HL-60 (cell line): ENCODE measurements at regions not wholly inside any gene's neighbourhood (a gene's known extent, or its start where the extent isn't known, plus 50 kb on each side); places are given as distances from the start of the nearest gene placed in this dataset.

Experiments used
- CTCF ChIP-seq: IDR thresholded peaks from one replicate; pipeline ENCODE4 v1.5.1; 2011; ENCODE audit warnings: low read length, control low read depth, inconsistent platforms; ENCODE audit not compliant: insufficient read depth
- GABPA ChIP-seq: IDR thresholded peaks from 2 replicates; pipeline ENCODE4 v1.6.1; 2012; ENCODE audit warnings: low read depth
- POLR2AphosphoS5 ChIP-seq: IDR thresholded peaks from 2 replicates; pipeline ENCODE4 v1.6.1; 2012; ENCODE audit warnings: low read depth
- SPI1 ChIP-seq: IDR thresholded peaks from 2 replicates; pipeline ENCODE4 v1.6.1; 2012; ENCODE audit warnings: low read depth, mild to moderate bottlenecking, borderline replicate concordance
- TF ChIP-seq, protein P1 (sequence below): IDR thresholded peaks from 2 replicates; pipeline ENCODE4 v1.6.1; 2012; ENCODE audit warnings: low read depth; ENCODE audit not compliant: insufficient replicate concordance

GRCh38 chr2:176691471-176691870 lies 422.2 kb downstream of the MTX2 start:
- TF ChIP-seq CTCF (no peak), POLR2AphosphoS5 (no peak), GABPA (no peak), SPI1 (no peak)
- TF ChIP-seq, protein P1, sequence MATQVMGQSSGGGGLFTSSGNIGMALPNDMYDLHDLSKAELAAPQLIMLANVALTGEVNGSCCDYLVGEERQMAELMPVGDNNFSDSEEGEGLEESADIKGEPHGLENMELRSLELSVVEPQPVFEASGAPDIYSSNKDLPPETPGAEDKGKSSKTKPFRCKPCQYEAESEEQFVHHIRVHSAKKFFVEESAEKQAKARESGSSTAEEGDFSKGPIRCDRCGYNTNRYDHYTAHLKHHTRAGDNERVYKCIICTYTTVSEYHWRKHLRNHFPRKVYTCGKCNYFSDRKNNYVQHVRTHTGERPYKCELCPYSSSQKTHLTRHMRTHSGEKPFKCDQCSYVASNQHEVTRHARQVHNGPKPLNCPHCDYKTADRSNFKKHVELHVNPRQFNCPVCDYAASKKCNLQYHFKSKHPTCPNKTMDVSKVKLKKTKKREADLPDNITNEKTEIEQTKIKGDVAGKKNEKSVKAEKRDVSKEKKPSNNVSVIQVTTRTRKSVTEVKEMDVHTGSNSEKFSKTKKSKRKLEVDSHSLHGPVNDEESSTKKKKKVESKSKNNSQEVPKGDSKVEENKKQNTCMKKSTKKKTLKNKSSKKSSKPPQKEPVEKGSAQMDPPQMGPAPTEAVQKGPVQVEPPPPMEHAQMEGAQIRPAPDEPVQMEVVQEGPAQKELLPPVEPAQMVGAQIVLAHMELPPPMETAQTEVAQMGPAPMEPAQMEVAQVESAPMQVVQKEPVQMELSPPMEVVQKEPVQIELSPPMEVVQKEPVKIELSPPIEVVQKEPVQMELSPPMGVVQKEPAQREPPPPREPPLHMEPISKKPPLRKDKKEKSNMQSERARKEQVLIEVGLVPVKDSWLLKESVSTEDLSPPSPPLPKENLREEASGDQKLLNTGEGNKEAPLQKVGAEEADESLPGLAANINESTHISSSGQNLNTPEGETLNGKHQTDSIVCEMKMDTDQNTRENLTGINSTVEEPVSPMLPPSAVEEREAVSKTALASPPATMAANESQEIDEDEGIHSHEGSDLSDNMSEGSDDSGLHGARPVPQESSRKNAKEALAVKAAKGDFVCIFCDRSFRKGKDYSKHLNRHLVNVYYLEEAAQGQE, result no peak
